Caki2 (cell line): ENCODE measurements at regions not wholly inside any gene's neighbourhood (a gene's known extent, or its start where the extent isn't known, plus 50 kb on each side); places are given as distances from the start of the nearest gene placed in this dataset.
"Not testable (repeated sequence)": the region's sequence is repeated elsewhere in the genome, so short reads cannot be mapped to it uniquely, and the experiment has no call there.

ENCODE experiments used
- DNase-seq: peaks from one replicate; pipeline ENCODE4 v3.0.0-alpha.2; 2015; ENCODE audit warnings: low read depth
- in situ Hi-C: cut with HindIII; loops from 2 replicates; pipeline ENCODE4 v1.10.0; 2016; ENCODE audit warnings: low sequenced_read_pairs, low pct_unique_long_range_greater_than_20kb, mixed read lengths

DNA sequence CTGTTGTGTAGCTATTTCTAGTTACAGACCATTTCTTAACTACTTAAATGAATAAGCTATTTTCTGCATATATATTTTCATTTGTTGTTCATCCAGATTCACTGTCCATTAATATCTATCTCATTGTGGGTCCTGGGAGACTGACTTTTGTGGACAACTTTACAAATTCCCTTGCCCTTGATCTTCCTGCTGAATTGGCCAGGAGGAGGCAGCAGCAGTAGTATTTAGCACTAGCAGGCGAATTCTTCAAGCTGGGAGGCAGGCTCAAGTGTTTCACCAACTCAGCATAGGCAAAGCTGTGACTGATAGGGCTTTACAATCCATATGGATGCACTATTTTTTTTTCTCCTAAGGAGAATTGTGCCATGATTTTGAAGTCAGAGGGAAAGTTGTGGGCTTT is 461.0 kb upstream of the NRG3 start:
- peak; percentile 8 for DNase-seq
- in situ Hi-C loops: no loop called here

DNA sequence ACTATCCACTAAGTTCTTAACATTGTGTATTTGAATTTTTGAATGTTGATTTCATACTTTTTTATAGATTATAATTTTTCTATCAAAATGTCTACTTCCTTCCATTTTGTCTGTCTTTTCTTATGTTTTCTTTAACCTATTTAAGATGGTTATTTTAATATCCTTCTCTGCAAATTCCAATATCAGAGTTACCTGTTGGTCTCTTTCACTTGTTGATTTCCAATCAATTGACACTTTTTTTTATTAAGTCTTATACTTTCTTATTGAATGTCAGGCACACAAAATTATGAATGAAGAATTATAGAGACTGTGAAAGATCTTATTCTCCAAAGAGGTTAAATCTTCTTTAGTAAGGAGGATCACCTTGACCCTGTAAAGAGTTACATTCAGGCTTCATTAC is 448.3 kb upstream of the NRG3 start:
- DNase-seq: no peak
- in situ Hi-C loops: no loop called here

DNA sequence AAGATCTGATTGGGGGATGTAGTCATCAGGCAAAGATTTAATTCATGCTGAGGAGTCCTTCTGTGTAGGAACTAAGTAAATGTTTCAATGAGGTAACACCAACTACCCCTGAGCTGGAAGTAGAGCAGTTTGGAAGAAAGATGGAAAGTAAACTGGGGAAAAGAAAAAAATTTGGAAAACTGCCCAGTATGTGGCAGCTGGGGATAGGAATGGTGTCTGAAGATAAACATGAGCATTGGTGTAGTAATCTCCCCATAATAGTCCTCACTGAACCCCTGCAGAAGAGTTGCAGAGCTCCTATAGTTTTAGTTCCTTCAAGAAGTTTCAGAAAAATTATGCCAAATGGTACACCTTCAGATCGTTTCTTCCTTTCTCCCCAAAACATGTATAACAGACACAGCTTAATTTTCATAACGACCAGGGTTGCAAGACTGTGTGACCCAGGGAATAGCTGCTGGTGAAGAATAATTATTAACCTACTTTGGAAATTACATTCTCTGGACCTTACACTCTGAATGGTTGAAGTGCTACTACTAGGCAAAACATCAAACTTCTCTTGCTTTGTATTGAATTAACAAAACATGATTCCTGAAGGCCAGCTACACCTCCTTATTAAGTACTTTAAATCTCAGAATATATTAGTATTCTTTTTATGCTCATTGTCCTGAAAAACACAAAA is 446.4 kb upstream of the NRG3 start:
- in situ Hi-C loops: no loop called here
- DNase-seq: no peak

DNA sequence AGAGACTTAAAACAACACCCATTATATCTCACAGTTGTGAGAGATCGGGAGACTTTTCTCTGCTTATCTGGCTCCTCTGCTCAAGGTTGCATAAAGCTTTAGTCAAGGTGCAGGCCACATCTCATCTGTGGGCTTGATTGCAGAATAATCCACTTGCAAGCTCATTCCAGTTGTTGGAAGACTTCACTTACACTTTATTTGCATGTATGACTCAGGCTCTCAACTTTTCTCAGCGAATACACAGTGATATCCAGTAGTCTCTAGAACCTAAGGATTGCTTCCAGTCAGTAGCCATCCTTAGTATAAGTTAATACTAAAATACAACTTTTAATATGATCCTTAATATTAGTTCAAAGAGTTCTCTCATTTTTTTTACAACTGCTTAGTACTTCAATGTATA is 435.5 kb upstream of the NRG3 start:
- DNase-seq: no peak
- in situ Hi-C loops: no loop called here

DNA sequence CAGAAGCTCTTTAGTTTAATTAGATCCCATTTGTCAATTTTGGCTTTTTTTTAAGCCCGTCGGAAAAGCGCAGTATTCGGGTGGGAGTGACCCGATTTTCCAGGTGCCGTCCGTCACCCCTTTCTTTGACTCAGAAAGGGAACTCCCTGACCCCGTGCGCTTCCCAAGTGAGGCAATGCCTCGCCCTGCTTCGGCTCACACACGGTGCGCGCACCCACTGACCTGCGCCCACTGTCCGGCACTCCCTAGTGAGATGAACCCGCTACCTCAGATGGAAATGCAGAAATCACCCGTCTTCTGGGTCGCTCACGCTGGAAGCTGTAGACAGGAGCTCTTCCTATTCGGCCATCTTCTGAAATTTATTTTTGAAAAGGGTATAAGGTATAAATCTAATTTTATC is 433.4 kb upstream of the NRG3 start:
- DNase-seq, in situ Hi-C loops: not testable (repeated sequence)

DNA sequence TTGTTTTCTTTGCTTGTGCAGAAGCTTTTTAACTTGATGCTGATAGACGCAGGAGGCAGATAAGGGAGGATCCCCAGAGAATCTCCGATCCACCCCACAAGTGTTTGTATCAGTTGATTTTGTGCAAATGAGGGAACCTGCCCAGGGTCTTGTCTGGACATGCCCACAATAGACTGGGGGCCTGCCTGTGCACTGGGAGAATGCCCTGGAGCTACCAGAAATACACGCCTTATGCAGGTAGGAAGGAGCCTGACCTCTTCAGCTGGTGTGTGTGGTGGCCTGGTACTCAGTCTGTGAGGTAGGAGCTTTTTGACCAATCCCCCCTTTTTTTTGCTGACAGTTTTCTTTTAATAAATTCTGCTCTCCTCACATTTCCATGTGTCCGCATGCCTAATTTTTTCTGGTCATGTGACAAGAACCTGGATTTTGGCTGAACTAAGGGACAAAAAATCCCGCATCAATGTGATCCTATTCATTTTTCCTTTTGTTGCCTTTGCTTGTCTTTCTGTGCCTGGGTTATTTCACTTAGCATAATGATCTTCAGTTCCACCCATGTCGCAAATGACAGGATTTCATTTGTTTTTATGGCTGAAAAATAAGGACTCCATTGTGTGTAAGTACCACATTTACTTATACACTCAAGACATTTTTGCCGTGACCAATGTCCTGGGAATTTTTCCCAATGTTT is 430.6 kb upstream of the NRG3 start:
- DNase-seq: no peak
- in situ Hi-C loops: no loop called here

DNA sequence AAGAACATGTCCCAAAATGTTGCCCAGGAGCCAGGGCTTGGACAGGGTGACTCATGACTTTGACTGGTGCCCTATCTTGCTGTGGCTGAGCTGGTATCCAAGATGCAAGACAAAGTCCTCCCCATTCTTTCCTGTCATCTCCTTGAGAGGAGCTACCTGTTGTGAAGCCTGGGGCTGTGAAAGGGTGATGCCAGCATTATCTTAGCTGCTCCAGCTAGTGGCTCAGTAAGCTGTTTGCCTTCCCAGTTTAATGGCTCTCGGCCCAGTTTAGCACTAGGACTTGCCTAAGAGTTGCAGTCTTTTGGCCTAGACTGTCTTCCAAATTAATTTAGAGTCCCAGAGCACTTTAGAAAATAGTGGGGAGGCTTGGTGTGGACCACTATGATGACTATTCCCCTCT is 424.3 kb upstream of the NRG3 start:
- DNase-seq: no peak
- in situ Hi-C loops: no loop called here

DNA sequence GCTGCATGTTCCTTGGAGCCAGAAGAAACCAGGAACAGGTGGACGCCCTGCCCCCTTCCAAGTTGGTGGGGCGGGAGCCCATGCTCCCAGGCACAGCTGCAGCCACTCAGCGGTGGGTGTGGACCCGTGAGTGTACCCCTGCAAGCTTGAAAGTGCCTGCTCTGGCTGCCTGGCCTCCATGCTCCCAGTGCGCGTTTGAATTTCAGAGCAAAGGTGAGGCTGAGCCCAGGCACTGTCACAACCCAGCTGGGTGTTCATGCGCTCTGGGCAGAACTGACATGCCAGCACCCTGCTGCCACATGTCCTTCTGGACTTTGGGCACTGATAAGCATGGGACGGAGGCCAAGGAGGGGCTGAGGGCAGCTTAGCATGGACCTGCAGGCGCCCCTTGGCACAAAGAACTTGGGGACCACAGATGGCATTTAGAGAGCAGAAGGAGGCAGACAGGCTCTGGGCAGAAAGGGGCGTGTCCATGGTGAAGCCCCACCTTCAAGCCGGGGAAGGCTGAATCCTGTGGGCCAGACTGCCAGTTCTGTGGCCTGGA is 402.0 kb upstream of the NRG3 start:
- in situ Hi-C loops: no loop called here
- no peak for DNase-seq

DNA sequence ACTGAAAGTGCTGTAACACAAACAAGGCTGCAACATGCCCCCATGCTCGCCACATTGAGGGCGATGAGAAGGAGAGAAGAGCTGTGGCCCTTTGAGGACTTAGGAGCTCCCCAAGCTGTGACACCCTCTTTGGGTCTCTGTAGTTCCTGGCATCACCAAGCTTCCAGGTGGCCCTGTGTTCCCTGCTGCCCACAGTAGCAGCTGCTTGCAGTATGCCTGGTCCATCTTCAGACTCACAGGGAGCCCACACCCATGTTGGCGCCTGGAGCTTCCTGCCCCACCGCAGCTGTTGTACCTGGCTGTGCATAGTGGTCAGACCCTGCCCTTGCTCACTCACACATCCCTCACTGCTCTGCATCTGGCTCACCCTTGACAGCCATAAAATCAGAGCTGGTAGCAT is 401.2 kb upstream of the NRG3 start:
- DNase-seq: no peak
- in situ Hi-C loops: no loop called here

DNA sequence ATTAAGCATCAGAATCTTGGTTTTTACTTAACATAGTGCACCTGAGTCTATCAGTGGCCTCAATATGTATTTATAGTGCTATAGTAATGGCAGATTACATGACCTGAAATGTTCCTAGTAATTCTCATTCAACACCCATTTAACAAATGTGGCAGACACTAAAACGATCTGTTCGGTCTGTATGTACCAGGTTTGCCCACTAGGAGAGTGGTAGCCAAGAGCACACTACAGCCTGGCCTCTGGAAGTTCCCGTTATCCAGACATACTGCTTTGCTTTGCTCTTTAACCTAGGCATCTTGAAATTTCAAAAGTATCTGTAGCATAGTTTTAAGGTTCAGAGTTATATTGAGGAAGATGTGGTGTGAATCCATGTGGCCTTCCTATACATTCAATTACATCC is 395.7 kb upstream of the NRG3 start:
- no peak for DNase-seq
- in situ Hi-C loops: no loop called here

DNA sequence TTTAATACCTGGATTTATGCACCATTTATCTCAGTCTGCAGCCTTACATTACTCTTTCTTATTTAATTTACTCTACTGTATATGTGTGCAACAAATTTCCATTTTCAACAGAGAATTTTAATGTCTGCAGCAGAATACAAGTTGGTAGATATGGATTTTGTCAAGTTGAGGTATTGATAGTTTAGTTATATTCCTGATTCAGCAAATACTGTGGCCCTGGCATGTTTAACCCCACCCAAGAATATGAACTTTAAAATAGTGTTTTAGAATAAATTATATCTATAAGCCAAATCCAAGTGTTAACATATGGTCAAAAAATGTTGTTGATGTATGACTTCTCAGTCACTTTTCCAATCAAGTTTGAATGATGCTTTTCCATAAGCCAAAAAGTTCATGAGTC is 378.4 kb upstream of the NRG3 start:
- no peak for DNase-seq
- in situ Hi-C loops: no loop called here

DNA sequence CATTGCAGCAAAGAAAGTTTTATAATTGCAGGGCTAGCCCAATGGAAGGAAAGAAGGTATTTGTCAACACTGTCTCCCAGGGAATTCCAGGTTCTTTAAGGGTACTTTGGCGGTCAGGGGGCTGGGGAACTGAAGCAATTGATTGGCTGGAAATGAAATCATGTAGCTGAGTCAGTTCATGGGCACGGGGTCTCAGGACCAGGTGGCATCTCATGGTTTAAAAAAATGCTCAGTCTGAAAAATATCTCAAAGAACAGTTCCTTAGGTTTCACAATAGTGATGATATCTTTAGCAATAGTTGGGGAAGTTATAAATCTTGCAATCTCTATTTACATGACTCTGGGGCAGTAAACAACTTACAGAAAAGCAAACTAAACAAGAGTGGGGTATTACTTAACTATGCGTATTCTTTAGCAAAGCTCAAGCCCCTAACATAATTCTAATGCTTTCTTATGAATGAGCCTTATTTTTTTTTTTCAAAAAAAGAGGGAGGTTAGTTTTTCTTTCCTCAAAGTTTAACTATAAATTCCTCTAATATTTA is 376.9 kb upstream of the NRG3 start:
- in situ Hi-C loops: no loop called here
- no peak for DNase-seq

DNA sequence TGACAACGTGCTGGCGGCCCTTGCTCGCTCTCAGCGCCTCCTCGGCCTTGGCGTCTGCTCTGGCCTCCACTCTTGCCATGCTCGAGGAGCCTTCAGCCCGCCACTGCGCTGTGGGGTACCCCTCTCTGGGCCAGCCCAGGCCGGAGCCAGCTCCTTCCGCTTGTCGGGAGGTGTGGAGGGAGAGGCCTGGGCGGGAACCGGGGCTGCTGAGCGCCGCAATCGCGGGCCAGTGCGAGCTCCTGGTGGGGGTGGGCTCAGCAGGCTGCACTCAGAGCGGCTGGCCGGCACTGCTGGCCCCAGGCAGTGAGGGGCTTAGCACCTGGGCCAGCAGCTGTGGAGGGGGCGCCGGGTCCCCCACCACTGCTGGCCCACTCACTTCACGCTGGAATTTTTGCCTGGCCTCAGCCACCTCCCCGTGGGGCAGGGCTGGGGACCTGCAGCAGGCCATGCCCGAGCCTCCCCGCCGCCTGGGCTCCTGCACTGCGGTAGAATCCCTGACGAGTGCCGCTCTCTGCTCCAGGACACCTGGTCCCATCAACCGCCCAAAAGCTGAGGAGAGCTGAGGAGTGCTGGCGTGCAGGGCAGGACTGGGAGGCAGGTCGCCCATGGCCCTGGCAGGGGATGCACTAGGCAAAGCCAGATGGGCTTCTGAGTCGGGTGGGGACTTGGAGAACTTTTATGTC is 372.2 kb upstream of the NRG3 start:
- in situ Hi-C loops: no loop called here
- DNase-seq: no peak

DNA sequence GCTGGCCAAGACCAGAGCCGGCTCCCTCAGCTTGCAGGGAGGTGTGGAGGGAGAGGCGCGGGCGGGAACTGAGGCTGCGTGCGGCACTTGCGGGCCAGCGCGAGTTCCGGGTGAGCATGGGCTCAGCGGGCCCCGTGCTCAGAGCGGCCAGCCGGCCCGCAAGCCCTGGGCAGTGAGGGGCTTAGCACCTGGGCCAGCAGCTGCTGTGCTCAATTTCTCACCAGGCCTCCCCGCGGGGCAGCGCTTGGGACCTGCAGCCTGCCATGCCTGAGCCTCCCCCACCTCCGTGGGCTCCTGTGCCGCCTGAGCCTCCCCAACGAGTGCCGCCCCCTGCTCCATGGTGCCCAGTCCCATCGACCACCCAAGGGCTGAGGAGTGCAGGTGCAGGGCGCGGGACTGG is 369.2 kb upstream of the NRG3 start:
- DNase-seq, in situ Hi-C loops: not testable (repeated sequence)

DNA sequence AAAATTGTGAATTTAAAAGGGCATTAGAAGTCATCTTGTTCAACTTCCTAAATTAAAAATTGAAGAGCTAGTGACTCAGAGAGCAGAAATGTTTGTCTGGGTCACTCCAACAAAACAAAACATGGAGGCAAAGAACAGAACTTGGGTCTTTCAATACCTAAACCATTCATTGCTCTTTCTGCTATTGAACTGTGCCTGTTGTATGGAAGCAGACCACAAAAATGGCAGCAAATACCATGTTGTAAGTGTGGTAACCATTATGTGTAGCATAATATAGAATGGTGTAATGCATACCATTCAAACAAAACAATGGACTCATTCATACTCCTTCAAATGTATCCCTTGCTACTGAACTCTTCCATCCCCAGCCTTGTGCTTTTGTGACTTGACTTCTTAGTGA is 360.2 kb upstream of the NRG3 start:
- in situ Hi-C loops: no loop called here
- DNase-seq: no peak

DNA sequence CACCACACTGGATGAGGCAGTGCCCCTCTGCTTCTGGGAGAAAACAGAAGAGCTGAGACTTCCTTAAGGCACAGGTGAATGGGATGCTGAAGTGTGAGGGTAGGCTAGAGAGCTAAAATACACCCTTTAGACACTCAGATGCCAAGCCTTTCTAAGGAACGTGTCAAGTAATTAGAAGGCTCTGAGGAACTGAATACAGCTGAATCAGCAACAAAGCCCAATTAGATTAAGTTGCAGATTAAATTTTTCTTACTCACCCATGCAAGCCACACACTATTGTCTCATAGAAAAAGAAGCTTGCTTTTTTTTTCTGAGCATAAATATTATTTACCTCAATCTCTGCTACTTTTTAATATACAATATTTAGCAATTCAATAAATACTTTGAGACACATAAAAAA is 354.3 kb upstream of the NRG3 start:
- in situ Hi-C loops: no loop called here
- no peak for DNase-seq

DNA sequence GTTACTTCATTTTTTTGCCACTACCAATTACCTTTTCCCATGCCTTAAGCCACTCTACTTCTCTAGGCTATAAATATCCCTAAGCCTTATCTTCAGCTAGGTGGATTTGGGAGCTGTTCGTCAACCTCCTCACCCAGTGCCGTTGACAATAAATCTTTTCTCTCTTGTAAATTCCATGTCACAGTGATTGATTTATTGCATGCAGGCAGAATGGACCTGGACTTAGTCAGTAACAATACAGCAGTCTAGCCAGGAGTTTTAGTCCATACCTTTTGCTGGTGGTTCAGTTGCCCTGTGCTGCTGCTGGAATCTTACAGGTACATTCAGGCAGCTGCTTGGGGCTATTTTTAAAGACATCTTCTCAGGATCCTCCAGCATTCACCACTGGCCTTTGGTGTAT is 350.5 kb upstream of the NRG3 start:
- in situ Hi-C loops: no loop called here
- no peak for DNase-seq

DNA sequence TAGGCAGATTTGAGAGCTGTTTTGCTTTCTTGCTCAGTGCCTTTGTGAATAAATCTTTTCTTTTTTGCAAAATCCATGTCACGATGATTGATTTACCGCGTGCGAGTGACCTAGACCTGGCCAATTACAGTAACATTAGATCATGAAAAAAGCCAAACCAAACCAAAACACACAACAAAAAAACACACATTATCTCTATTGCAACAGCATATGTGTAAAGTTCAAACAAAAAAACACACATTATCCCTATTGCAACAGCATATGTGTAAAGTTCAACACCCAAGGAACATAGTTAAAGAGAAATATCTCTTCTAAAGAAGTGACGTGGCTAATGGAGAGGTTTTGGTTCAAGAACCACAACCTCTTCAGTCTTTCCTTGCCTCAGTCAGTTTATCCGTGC is 342.6 kb upstream of the NRG3 start:
- in situ Hi-C loops: no loop called here
- DNase-seq: no peak

DNA sequence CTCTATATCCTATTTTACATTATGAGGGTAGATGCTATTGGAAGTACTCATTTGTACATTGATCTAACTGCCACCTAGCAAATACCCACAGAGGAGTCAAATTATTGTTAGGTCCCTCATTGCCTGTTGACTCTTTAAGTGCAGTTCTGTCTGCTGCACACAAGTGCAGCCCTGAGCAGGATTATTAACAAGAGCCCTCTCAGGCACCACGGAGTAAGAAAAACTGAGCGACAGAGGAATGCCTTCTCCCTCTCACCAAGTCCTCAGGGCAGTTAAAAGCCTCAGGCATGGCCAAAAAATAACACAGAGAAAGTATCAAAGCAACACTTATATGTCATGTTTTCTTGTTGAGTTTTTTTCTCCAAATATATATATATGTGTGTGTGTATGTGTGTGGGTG is 340.0 kb upstream of the NRG3 start:
- no peak for DNase-seq
- in situ Hi-C loops: no loop called here
